NCI-H146 treated with DMSO at 0.1 percent for 48 hours (cell line): ENCODE measurements at regions not wholly inside any gene's neighbourhood (a gene's known extent, or its start where the extent isn't known, plus 50 kb on each side); places are given as distances from the start of the nearest gene placed in this dataset.
"Not testable (repeated sequence)": the region's sequence is repeated elsewhere in the genome, so short reads cannot be mapped to it uniquely, and the experiment has no call there.

ENCODE experiments used
- DNase-seq: peaks from one replicate; lab custom pipeline; 2025; ENCODE audit not compliant: unreplicated experiment; lab: John Stamatoyannopoulos, UW

DNA sequence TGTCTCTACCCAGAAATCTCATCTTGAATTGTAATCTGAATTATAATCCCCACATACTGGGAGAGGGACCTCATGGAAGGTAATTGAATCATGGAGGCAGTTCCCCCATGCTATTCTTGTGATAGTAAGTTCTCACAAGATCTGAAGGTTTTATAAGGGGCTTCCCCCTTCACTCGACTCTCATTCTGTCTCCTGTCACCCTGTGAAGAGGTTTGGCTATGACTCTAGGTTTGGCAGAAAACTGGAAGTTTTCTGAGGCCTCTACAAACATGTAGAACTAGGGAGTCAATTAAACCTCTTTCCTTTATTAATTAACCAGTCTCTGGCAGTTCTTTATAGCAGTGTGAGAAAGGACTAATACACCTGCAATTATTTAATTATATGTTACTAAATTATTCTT, 125.2 kb upstream of the TGFBR2 start:
- no peak for DNase-seq

DNA sequence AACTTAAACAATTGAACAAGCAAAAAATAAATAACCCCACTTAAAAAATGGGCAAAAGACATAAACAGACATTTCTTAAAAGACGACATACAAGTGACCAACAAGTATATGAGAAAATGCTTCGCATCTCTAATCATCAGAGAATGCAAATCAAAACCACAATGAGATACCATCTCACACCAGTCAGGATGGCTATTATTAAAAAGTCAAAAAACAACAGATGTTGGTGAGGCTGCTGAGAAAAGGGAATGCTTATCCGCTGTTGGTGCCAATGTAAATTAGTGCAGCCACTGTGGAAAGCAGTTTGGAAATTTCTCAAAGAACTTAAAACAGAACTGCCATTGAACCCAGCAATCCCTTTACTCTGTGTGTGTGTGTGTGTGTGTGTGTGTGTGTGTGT, 122.2 kb upstream of the TGFBR2 start:
- DNase-seq, result not testable (repeated sequence)

- DNase-seq, result no peak
Measured at GRCh38 chr3:30486368-30486767, 120.0 kb upstream of the TGFBR2 start.

DNA sequence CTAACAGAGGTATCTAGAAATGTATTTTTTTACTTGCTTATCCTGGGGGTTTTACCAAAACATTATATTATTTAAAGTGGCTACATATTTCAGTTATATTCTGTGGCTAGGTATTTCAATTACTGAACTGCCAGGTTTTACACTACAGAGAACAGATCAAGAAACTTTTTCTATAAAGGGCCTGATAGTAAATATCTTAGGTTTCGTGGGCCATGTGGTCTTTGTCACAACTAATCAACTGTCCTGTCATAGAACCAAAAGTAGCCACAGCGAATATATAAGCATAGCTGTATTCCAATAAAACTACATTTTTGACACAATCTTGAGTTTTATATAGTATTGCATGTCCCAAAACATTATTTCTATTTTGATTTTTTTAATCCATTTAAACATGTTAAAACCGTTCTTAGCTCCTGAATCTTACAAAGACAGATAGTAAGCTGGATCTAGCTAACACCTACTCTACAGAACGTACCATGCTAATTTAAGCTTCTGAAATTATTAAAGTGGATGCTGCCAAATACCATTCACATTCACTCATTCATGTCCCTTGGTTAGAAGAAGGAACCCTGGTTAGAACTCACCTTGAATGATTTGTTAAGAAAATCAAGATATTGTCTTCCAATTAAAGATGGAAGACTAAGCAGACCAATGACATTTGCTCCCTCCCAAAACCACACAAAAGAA, 118.2 kb upstream of the TGFBR2 start:
- no peak for DNase-seq

DNA sequence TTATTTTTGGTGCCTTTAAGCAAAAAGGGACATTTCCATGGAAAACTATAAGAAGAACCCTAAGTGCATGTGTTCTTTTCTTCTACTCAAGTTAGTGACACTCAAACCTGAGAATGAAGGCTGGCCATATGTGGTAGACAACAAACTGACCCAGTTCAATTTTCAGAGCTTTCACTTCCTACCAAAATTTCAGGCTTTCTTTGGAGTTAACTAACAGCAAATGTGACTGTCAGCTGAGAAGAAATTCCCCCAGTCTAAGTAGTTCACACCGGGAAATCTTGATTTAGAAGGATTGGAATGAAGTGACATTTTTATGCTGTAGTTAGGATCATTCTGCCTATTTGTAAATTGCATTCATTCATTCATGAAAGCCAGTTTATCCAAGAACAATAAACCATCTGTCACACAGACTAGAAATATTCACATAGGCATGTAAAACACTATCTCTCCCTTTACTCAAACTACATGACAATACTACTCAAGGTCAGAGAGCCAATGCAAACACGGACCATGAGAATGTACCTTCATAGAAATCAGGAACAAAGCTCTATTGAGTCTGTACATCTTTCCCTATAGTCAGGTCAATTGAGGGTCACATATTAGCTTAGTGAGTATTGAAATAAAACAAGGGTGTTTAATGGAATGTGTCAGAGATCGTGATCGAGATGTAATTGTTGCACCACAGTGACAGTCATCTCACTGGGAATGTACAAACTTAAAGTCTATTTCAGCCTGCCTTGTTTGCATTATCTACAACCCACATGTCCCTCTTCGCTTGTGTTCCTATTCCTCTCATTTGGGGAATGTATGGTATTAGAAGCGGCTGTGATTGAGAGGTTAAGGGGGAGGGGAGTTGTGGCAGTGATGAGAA, 113.8 kb upstream of the TGFBR2 start:
- DNase-seq, result no peak

GRCh38 chr3:30493911-30494311, 112.5 kb upstream of the TGFBR2 start:
- no peak for DNase-seq

GRCh38 chr3:30495172-30496065, 111.0 kb upstream of the TGFBR2 start:
- no peak for DNase-seq

DNA sequence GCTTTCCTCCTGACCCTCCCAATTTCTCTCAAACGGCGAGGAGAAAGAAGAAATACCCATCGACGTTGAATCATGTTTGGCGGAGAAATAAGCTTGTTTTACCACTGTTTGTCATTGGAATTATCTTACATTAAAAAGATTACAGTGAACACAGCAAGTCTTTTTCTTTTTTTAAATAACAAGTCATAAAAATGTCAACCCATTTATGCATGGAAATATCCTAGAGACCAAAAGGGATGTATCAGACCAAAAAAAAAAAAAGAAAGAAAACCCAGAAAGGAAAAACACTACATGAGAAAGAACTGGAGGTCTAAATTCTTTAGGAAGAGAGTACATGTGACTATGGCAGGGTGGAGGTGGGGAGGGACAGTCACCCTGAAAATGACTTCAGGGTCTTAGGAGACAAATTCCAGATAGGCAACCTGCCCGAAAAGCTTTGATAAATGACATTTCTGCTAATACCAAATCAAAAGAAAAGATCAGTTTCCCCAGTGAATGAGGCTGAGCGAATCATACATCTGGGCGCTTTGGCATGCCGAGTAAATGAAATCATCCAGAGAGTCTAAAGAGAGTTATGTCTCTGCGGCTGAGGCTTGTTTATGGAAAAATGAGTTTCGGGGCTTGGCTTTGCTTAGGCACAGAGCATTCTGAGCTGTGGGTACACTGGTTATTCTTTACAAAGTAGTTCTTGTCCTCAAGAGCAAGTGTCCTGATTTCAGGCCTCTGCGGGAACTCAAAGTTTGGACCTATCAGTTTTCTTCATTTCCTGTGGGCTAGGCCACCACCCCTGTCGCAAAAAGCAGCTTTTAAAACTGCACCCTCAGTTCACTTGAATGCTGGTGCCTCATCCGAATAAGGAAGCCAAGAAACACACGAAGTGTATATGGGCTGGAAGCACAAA, 110.1 kb upstream of the TGFBR2 start:
- DNase-seq, result no peak

- DNase-seq, result no peak
Measured at GRCh38 chr3:30498587-30498967, 107.8 kb upstream of the TGFBR2 start.

- DNase-seq, result no peak
Measured at GRCh38 chr3:30500666-30501399, 105.6 kb upstream of the TGFBR2 start.

GRCh38 chr3:30501526-30501925, 104.9 kb upstream of the TGFBR2 start:
- DNase-seq, result no peak

DNA sequence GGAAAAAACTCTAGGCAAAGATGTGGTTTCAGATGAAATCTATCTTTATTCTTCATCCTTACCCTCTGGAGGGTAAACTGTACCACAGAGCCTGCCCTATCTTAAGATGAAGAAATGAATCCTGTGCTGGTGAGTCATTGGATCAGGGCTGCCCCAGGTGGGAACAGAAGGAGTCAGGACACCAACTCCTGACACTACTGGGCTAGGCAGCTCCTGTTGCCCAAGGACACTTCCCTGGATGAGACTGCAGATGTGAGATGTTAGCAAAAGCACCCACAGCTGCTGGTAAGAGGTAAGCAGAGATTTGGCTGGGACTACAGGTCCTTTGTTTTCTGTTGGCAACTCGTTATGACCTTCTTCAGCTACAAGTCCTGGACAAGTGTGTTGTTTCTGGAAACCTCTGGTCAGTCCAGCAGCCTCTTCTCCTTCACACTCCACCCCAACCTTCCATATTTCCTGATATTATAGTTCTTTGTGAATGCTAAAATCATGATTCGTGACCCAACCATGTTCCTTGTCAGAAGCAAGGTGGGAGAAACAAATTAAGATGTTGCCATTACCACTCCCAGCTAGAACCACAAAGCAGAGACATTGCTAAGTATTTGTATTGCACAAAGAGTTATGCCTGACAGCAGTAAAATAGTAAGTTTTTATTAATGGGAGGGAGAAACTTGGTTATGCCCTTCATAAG, 104.2 kb upstream of the TGFBR2 start:
- no peak for DNase-seq

- DNase-seq, result no peak
Measured at GRCh38 chr3:30502742-30503073, 103.7 kb upstream of the TGFBR2 start.

GRCh38 chr3:30503446-30503845, 103.0 kb upstream of the TGFBR2 start:
- DNase-seq, result no peak

GRCh38 chr3:30504939-30505338, 101.5 kb upstream of the TGFBR2 start:
- DNase-seq, result no peak

DNA sequence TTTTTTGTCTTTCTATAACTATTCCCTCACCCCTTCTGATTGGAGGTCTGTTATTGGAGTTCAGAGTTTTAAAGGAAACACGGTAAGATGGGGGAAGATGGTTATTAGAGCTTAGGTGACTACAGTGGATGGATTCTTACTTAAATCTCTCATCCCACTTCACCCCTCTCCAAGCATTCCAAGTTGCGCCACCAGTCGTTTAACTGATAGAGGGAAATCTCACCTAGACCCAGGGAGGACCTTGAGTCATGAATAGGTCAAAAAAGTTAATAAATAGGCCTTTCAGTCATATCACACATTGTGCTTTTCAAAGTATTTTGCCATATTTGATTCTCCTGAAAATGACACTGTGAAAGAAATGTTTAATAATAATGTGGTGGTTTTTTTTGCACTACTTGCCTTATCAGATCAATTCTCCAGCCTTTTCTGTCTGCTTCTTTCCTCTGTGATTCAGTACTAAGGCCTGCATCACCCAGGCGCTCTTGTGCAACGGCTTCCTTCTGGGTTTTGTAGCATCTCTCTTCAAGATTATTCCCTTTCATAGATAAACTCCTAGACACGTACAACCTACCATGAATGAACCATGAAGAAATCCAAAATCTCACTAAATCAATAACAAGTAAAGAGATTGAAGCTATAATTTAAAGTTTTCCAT, 100.4 kb upstream of the TGFBR2 start:
- no peak for DNase-seq

DNA sequence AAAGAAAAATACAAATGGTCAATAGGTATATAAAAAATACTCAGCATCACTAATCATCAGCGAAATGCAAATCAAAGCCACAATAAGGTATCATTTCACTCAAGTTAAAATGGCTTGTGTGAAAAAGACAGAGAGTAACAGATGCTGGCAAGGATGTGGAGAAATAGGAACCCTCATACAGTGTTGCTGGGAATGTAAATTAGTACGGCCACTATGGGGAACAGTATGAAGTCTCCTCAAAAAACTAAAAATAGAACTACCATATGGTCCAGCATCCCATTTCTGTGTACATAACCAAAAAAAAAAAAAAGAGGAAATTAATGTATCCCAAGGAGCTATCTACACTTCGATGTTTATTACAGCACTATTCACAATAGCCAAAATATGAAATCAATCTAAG, 98.1 kb upstream of the TGFBR2 start:
- no peak for DNase-seq

GRCh38 chr3:30510596-30510995, 95.8 kb upstream of the TGFBR2 start:
- DNase-seq, result no peak
